ENCODE measurements at regions not wholly inside any gene's neighbourhood (a gene's known extent, or its start where the extent isn't known, plus 50 kb on each side); places are given as distances from the start of the nearest gene placed in this dataset.

DNA sequence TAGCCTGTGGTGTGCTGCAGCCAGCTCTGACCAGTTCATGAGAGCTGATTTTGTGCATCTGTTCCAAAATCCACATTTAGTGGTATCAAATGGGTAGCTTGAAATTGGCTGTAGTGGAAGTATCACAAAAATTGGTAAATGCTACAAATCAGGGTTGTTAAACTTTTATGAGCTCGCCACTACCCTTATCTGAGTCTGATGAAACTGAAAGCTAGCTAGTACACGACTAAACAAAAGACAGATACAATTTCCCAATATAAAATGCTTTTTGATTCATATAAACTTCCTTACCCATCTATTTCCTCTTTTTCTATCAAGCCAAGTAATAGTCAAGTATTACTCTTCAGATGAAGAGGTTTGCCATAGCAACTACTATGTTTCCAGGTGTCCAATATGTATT, 392.0 kb downstream of the TMEM161B start:
- no peaks in the 10 kb centered on the region for H3K27me3 ChIP-seq
- no peaks in the 10 kb centered on the region for H3K4me1 ChIP-seq
- H3K27ac ChIP-seq, result no peak overlapping the region
- H3K36me3 ChIP-seq, result no peaks in the 10 kb centered on the region
- no peak overlapping the region for H3K4me3 ChIP-seq
- no peak for DNase-seq (ENCODE audit: low spot score in 2 of 2)
- 76 to 86% methylated on average over 2 of the region's 2 CpGs for WGBS, 2 donors
- H3K9me3 ChIP-seq, result peaks cover 0 to 13% (median 0%) of the 10 kb centered on the region in 4 donors
- no peak for TF ChIP-seq POLR2A (IDR thresholded peaks at IDR 0.05)
- no peak for TF ChIP-seq CTCF (IDR thresholded peaks at IDR 0.05)

DNA sequence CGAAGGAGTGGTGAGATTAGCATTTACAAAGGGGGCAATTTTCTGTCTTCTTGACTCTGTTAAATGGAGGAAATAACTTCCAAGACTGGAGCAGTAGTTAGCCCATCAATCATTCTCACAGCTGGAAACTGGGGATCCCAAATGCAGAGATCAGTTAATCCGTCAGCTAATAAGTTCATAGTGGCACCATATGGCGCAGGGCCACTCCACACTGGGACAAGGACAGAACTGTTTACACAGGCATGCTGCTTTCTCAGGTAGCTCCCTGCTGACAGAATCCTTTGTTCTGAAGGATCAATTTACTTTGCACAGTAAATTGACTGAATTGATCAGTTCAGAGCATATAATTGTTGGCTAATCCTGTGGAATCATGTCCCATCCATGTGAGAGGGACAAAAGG, 395.7 kb downstream of the TMEM161B start:
- DNase-seq (ENCODE audit: low spot score in 2 of 2), result no peak
- no peak overlapping the region for H3K4me3 ChIP-seq
- no peaks in the 10 kb centered on the region for H3K36me3 ChIP-seq
- H3K4me1 ChIP-seq, result no peaks in the 10 kb centered on the region
- H3K27ac ChIP-seq, result no peak overlapping the region
- 77 to 83% methylated on average over 3 of the region's 3 CpGs for WGBS, 2 donors
- no peak for TF ChIP-seq EP300 (IDR thresholded peaks at IDR 0.05)
- TF ChIP-seq POLR2A (IDR thresholded peaks at IDR 0.05), result no peak
- no peak for TF ChIP-seq CTCF (IDR thresholded peaks at IDR 0.05)
- no peaks in the 10 kb centered on the region for H3K27me3 ChIP-seq
- H3K9me3 ChIP-seq, result no peaks in the 10 kb centered on the region

DNA sequence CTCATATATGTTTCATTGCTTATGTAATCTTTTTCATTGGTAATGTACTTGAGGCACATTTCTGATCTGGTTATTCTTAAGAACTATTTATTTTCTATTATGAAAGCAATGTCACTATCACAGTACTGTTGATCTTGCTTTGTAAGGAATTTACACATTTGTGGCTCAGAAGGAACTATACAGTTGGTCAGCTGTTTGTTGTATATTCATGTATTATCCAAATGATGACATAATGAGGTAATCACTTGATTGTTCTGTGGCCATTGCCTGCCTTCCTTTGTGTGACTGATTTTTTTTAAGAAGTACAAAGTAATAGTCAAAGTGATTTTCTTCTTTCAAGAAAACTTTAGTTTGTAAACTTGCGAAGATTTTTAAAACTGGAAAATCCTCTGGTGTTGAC, 399.9 kb downstream of the TMEM161B start:
- H3K4me3 ChIP-seq, result no peak overlapping the region
- no peaks in the 10 kb centered on the region for H3K27me3 ChIP-seq
- TF ChIP-seq CTCF (IDR thresholded peaks at IDR 0.05) (no peak), EP300 (IDR thresholded peaks at IDR 0.05) (no peak), POLR2A (IDR thresholded peaks at IDR 0.05) (no peak)
- no peaks in the 10 kb centered on the region for H3K36me3 ChIP-seq
- H3K4me1 ChIP-seq, result no peaks in the 10 kb centered on the region
- 95 to 100% methylated on average over 1 of the region's 1 CpG for WGBS, 2 donors
- H3K9me3 ChIP-seq, result no peaks in the 10 kb centered on the region
- no peak overlapping the region for H3K27ac ChIP-seq
- DNase-seq (ENCODE audit: low spot score in 2 of 2), result no peak

- TF ChIP-seq POLR2A (IDR thresholded peaks at IDR 0.05) (no peak), EP300 (IDR thresholded peaks at IDR 0.05) (no peak), CTCF (IDR thresholded peaks at IDR 0.05) (no peak)
- WGBS, 2 donors, result 17 to 28% methylated on average over 4 of the region's 4 CpGs
- no peaks in the 10 kb centered on the region for H3K4me1 ChIP-seq
- DNase-seq (ENCODE audit: low spot score in 2 of 2), result no peak
- no peaks in the 10 kb centered on the region for H3K9me3 ChIP-seq
- no peak overlapping the region for H3K27ac ChIP-seq
- no peaks in the 10 kb centered on the region for H3K36me3 ChIP-seq
- H3K27me3 ChIP-seq, result no peaks in the 10 kb centered on the region
- no peak overlapping the region for H3K4me3 ChIP-seq
These were observed 401.4 kb downstream of the TMEM161B start for GRCh38 chr5:87867281-87867680.

- TF ChIP-seq POLR2A (IDR thresholded peaks at IDR 0.05) (no peak), CTCF (IDR thresholded peaks at IDR 0.05) (no peak), EP300 (IDR thresholded peaks at IDR 0.05) (no peak)
- Histone ChIP-seq H3K4me3 (no peak overlapping the region), H3K9me3 (no peaks in the 10 kb centered on the region), H3K27ac (no peak overlapping the region), H3K36me3 (no peaks in the 10 kb centered on the region), H3K4me1 (no peaks in the 10 kb centered on the region), H3K27me3 (no peaks in the 10 kb centered on the region)
- no peak for DNase-seq (ENCODE audit: low spot score in 2 of 2)
- 90% methylated on average over 2 of the region's 2 CpGs for WGBS, 2 donors
These were observed 415.1 kb downstream of the TMEM161B start for GRCh38 chr5:87853541-87853940.

All from tibial nerve (tissue), 4 donors.